NCI-H345 treated with DMSO at 0.1 percent for 48 hours (cell line): ENCODE measurements at regions not wholly inside any gene's neighbourhood (a gene's known extent, or its start where the extent isn't known, plus 50 kb on each side); places are given as distances from the start of the nearest gene placed in this dataset.
"Not testable (repeated sequence)": the region's sequence is repeated elsewhere in the genome, so short reads cannot be mapped to it uniquely, and the experiment has no call there.

Experiments
- DNase-seq: peaks from one replicate; lab custom pipeline; 2025; ENCODE audit not compliant: unreplicated experiment; lab: John Stamatoyannopoulos, UW

DNA sequence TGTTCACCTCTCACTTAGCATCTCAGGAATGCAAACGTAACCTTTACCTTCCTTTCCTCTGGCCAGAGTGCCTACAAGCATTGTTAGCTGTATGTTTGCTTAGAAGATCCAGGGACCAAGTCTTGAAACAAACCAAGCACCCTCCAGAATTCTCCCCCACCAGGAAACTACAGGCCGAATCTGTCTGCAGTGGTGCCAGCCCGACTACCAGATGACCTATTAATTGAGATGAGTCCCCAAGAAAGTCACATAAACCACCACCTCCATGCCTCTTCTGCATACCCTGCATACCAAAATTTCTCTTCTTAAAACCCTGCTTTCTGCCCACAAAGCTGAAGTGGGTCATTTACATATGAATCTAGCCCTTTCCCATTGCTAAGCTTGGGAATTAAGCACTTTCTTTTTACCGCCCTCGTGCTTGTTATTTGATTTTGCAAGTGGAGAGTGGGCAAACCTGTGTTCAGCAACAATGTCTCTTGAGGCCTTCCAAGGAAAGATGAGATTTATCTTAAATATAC, 1239.1 kb downstream of the CDH12 start:
- no peak for DNase-seq

GRCh38 chr5:21603796-21604195, 1249.3 kb downstream of the CDH12 start:
- DNase-seq: no peak

- DNase-seq: no peak
These were observed 1258.6 kb downstream of the CDH12 start for GRCh38 chr5:21594566-21594965.

GRCh38 chr5:21593261-21593660, 1259.9 kb downstream of the CDH12 start:
- DNase-seq: no peak

- no peak for DNase-seq
These were observed 1271.6 kb downstream of the CDH12 start for GRCh38 chr5:21581508-21581907.

- no peak for DNase-seq
These were observed 1278.2 kb downstream of the CDH12 start for GRCh38 chr5:21574961-21575360.

- DNase-seq: no peak
These were observed 1278.7 kb downstream of the CDH12 start for GRCh38 chr5:21574438-21574837.

- DNase-seq: no peak
These were observed 1279.5 kb downstream of the CDH12 start for GRCh38 chr5:21573416-21574314.

GRCh38 chr5:21571196-21571595, 1281.9 kb downstream of the CDH12 start:
- DNase-seq: not testable (repeated sequence)

DNA sequence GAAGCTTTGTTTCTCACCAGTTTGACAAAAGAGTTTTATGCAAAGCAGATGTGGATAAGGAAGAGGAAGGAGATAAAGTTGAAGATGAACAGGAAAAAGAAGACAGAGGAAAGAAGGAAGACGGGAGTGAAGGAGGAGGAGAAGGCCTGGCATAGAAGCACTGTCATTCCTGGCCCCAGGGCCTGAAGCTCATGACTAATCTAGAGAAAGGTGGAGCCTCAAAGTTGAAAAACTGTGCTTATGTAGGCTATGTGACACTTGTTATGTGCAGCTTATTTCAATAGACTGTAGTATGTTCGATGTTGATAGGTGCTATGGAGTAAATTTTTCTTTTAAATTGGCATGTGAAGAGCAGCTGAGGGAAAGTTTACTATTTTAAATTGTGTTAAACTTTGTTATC, 1294.0 kb downstream of the CDH12 start:
- DNase-seq: not testable (repeated sequence)

GRCh38 chr5:21552263-21552662, 1300.9 kb downstream of the CDH12 start:
- not testable (repeated sequence) for DNase-seq

DNA sequence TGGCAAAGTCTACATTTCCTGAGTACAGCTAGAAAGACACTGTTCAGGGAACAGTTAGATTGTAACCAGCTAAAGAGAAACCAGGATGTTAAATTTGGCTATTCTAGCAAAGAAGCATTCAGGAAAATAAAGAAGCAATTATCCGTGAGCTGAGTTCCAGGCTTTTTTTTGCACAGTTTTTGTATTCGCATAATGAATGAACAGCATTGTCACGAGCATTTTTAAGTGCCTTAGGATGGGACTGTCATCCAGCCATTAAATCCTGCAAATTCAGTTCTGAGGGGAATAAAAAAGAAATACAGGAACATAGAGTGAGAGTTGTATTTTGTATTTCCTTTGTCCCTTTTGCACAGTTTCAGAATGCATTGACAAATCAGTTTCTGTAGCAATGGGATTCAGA, 1302.2 kb downstream of the CDH12 start:
- DNase-seq: not testable (repeated sequence)

DNA sequence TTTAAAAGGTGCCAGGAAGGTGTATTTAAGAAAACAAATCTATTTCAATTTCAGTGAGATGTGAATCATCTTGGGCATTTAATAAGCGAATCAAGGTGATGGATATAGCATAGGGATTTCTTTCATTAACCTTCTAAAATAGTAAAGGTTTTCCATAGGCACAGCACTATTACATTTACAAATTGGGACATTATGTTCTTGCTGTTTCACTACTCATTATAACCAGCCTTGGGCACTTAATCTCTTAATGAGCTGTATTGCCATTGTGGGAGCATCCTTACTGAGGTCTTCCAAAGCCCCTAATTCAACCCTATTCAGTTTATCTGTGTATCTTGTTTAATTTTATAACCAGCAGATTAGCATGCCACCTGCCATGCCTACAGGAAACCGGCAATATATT, 1305.5 kb downstream of the CDH12 start:
- not testable (repeated sequence) for DNase-seq

DNA sequence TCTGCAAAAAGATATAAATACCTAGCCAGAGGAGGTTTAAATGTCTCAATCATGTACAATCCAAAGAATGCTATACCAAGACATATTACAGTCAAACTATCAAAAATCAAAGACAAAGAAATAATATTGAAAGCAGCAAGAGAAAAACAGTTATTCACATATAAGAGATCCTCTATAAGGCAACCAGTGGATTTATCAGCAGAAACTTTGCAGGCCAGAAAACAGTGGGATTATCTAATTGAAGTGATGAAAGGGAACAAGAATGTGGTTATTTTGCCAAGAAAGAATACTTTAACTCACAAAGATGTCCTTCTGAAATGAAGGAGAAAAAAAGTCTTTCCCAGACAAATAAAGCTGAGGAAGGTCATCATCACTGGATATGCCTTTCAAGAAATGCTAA, 1318.0 kb downstream of the CDH12 start:
- not testable (repeated sequence) for DNase-seq

- not testable (repeated sequence) for DNase-seq
These were observed 1332.0 kb downstream of the CDH12 start for GRCh38 chr5:21521157-21521556.

- not testable (repeated sequence) for DNase-seq
These were observed 1356.2 kb downstream of the CDH12 start for GRCh38 chr5:21496926-21497325.

DNA sequence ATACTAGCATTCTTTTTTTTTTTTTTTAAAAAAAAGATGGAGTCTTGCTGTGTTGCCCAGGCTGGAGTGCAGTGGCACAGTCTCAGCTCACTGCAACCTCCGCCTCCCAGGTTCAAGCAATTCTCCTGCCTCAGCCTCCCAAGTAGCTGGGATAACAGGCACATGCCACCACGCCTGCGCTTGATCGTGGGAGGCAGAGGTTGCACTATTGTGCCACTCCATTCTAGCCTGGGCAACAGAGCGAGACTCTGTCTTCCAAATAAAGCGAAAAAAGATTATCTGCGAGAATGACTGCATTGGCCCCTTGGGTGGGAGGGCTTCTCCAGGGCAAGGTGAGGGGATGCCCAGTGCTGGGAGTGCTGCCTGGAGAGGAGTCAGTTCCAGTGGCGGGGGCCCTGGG, 1357.1 kb downstream of the CDH12 start:
- DNase-seq: not testable (repeated sequence)

- not testable (repeated sequence) for DNase-seq
These were observed 1357.9 kb downstream of the CDH12 start for GRCh38 chr5:21495235-21495634.

- DNase-seq: not testable (repeated sequence)
These were observed 1359.1 kb downstream of the CDH12 start for GRCh38 chr5:21494033-21494432.

- DNase-seq: not testable (repeated sequence)
These were observed 1362.0 kb downstream of the CDH12 start for GRCh38 chr5:21491182-21491581.

GRCh38 chr5:21488828-21489227, 1364.3 kb downstream of the CDH12 start:
- DNase-seq: not testable (repeated sequence)

DNA sequence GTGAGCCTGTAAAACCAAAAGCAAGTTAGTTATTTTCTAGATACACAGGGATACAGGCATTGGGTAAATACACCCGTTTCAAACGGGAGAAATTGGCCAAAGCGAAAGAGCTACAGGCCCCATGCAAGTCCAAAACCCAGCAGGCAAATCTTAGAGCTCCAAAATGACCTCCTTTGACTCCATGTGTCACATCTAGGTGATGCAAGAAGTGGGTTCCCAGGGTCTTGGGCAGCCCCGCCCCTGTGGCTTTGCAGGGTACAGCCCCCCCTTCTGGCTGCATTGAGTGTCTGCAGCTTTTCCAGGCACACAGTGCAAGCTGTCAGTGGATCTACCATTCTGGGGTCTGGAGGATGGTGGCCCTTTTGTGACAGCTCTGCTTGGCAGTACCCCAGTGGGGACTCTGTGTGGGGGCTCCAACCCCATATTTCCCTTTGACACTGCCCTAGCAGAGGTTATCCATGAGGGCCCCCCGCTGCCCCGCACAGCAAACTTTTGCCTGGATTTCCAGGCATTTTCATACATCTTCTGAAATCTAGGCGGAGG, 1367.6 kb downstream of the CDH12 start:
- DNase-seq: not testable (repeated sequence)
